Fibroblast of mammary gland (primary cell): ENCODE measurements at regions not wholly inside any gene's neighbourhood (a gene's known extent, or its start where the extent isn't known, plus 50 kb on each side); places are given as distances from the start of the nearest gene placed in this dataset.

Source experiments
- DNase-seq: peaks from one replicate; pipeline ENCODE4 v3.0.0-alpha.2; 2010; ENCODE audit warnings: low read depth
- H3K4me3 ChIP-seq: 2 replicates; pipeline ENCODE4 v1.5.1; 2011; ENCODE audit warnings: low read depth, mild to moderate bottlenecking, low read length, moderate library complexity; ENCODE audit not compliant: control insufficient read depth
- CTCF ChIP-seq: conservative IDR thresholded peaks from 2 replicates; pipeline ENCODE4 v1.5.1; 2011; ENCODE audit warnings: low read depth, low read length, inconsistent platforms; ENCODE audit not compliant: control insufficient read depth, insufficient read depth

- no peak for DNase-seq
- no peak overlapping the region for H3K4me3 ChIP-seq
- no peak for TF ChIP-seq CTCF
Measured at GRCh38 chr11:91825777-91826176, 398.8 kb upstream of the FAT3 start.

DNA sequence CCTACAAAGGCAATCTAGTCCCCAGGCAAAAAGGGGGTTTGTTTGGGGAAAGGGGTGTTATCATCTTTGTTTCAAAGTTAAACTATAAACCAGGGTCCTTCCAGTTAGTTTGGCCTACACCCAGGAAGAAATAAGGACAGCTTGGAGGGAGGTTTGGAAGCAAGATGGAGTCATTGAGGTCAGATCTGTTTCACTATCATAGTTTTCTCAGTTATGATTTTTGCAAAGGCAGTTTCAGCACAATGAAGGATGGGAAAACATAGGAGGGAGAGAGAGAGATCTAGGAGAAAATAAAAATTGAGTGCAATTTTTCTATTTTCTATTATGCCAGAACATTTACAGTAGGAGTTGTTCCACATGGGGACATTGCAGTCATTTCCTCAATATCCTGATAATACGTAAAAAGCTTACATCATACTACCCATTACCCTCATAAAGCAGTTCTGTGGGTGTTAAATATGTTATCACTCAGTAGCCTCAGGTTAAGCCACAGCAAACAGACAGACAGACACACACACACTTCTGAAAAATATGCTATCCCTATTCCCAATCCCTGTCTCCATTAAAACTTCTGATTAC is 401.3 kb upstream of the FAT3 start:
- no peak overlapping the region for H3K4me3 ChIP-seq
- TF ChIP-seq CTCF: no peak
- no peak for DNase-seq

DNA sequence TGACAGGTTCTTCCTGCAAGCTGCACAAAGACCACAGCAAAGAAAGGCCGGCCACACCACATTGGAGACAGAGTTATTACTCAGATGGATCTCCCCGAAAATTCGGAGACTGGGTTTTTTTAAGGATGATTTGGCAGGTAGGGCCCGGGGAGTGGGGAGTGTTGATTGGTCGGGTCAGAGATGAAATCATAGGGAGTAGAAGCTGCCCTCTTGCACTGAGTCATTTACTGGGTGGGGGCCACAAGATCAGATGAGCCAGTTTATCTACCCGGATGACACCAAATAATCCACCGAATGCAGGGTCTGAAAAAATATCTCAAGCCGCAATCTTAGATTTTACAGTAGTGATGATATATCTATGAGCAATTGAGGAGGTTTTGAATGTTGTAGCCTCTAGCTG is 401.8 kb upstream of the FAT3 start:
- DNase-seq: no peak

GRCh38 chr11:91820709-91821108 is 403.9 kb upstream of the FAT3 start:
- no peak for TF ChIP-seq CTCF
- no peak overlapping the region for H3K4me3 ChIP-seq
- DNase-seq: no peak

More for the DNA sequence above, 401.8 kb upstream of the FAT3 start:
- no peak for TF ChIP-seq CTCF
- no peak overlapping the region for H3K4me3 ChIP-seq

GRCh38 chr11:91819777-91820176 is 404.8 kb upstream of the FAT3 start:
- H3K4me3 ChIP-seq: no peak overlapping the region
- DNase-seq: no peak
- TF ChIP-seq CTCF: no peak

- DNase-seq: no peak
- H3K4me3 ChIP-seq: no peak overlapping the region
- TF ChIP-seq CTCF: no peak
Measured at GRCh38 chr11:91819195-91819594, 405.4 kb upstream of the FAT3 start.

DNA sequence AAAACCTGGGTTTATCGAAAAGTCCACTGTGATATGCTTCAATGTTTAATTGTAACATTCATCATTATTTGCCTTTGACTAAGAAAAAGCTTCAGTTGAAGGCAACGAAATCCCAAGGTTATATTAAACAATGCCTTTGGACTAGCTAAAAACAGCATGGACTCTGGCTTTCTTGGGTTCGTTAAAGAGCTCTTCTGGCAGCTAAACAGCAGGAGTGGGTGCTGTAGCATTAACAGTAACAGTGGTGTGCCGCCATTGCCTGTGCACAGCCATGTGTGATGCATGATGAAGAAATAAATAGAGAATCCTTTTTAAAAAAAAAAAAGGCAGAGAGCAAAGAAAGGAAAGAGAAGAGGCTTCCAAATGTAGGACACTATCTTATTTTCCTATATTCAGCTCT is 406.6 kb upstream of the FAT3 start:
- no peak overlapping the region for H3K4me3 ChIP-seq
- DNase-seq: no peak
- no peak for TF ChIP-seq CTCF
